Activated T-helper 17 cell treated with anti-CD3 and anti-CD28 coated beads, Interleukin-2, amount 50 U/mL, for 72 hours (primary cell): ENCODE measurements at regions not wholly inside any gene's neighbourhood (a gene's known extent, or its start where the extent isn't known, plus 50 kb on each side); places are given as distances from the start of the nearest gene placed in this dataset.

Source experiments
- ATAC-seq: fragments of 150-1000 bp; cut with Tn5 transposase; replicated peaks from 2 replicates; pipeline ENCODE4 v1.10.0; 2021; ENCODE audit warnings: mild to moderate bottlenecking, moderate library complexity
- H3K27ac Mint-ChIP-seq: one replicate; pipeline ENCODE4 v1.8.0; 2022; ENCODE audit warnings: mixed read lengths
- H3K27me3 Mint-ChIP-seq: one replicate; pipeline ENCODE4 v1.8.0; 2022; ENCODE audit warnings: mixed read lengths
- H3K36me3 Mint-ChIP-seq: one replicate; pipeline ENCODE4 v1.8.0; 2022; ENCODE audit warnings: low read depth, mild to moderate bottlenecking, mixed read lengths
- H3K4me1 Mint-ChIP-seq: one replicate; pipeline ENCODE4 v1.8.0; 2022; ENCODE audit warnings: mixed read lengths
- H3K4me3 Mint-ChIP-seq: one replicate; pipeline ENCODE4 v1.8.0; 2022; ENCODE audit warnings: mild to moderate bottlenecking, mixed read lengths
- H3K9me3 Mint-ChIP-seq: one replicate; pipeline ENCODE4 v1.8.0; 2022; ENCODE audit warnings: mixed read lengths

- H3K9me3 Mint-ChIP-seq: no peaks in the 10 kb centered on the region
- H3K4me1 Mint-ChIP-seq: no peaks in the 10 kb centered on the region
- no peak overlapping the region for H3K4me3 Mint-ChIP-seq
- peaks cover 7% of the 10 kb centered on the region for H3K27me3 Mint-ChIP-seq
- no peak for ATAC-seq
- H3K27ac Mint-ChIP-seq: no peak overlapping the region
- no peaks in the 10 kb centered on the region for H3K36me3 Mint-ChIP-seq
Observed at GRCh38 chr2:157149270-157149669, 108.2 kb upstream of the GALNT5 start.

- peaks cover 3% of the 10 kb centered on the region for H3K27me3 Mint-ChIP-seq
- no peaks in the 10 kb centered on the region for H3K9me3 Mint-ChIP-seq
- H3K4me3 Mint-ChIP-seq: no peak overlapping the region
- H3K27ac Mint-ChIP-seq: no peak overlapping the region
- no peaks in the 10 kb centered on the region for H3K4me1 Mint-ChIP-seq
- H3K36me3 Mint-ChIP-seq: no peaks in the 10 kb centered on the region
- no peak for ATAC-seq
Observed at GRCh38 chr2:157150747-157151146, 106.8 kb upstream of the GALNT5 start.

GRCh38 chr2:157152362-157152761 is 105.1 kb upstream of the GALNT5 start:
- ATAC-seq: no peak
- Mint-ChIP-seq H3K36me3 (no peaks in the 10 kb centered on the region), H3K9me3 (no peaks in the 10 kb centered on the region), H3K27me3 (peaks cover 6% of the 10 kb centered on the region), H3K4me1 (no peaks in the 10 kb centered on the region), H3K4me3 (no peak overlapping the region), H3K27ac (no peak overlapping the region)

GRCh38 chr2:157155992-157156391 is 101.5 kb upstream of the GALNT5 start:
- Mint-ChIP-seq H3K36me3 (no peaks in the 10 kb centered on the region), H3K4me1 (no peaks in the 10 kb centered on the region), H3K4me3 (no peak overlapping the region), H3K9me3 (no peaks in the 10 kb centered on the region), H3K27ac (no peak overlapping the region), H3K27me3 (peaks cover 5% of the 10 kb centered on the region)
- no peak for ATAC-seq

GRCh38 chr2:157158111-157158510 is 99.4 kb upstream of the GALNT5 start:
- Mint-ChIP-seq H3K36me3 (no peaks in the 10 kb centered on the region), H3K4me1 (no peaks in the 10 kb centered on the region), H3K27me3 (peaks cover 5% of the 10 kb centered on the region), H3K27ac (no peak overlapping the region), H3K9me3 (no peaks in the 10 kb centered on the region), H3K4me3 (no peak overlapping the region)
- no peak for ATAC-seq

GRCh38 chr2:157159221-157159934 is 98.1 kb upstream of the GALNT5 start:
- Mint-ChIP-seq H3K9me3 (no peaks in the 10 kb centered on the region), H3K4me1 (no peaks in the 10 kb centered on the region), H3K36me3 (no peaks in the 10 kb centered on the region), H3K27ac (no peak overlapping the region), H3K27me3 (peaks cover 5% of the 10 kb centered on the region), H3K4me3 (no peak overlapping the region)
- ATAC-seq: no peak

GRCh38 chr2:157160111-157160510 is 97.4 kb upstream of the GALNT5 start:
- ATAC-seq: no peak
- Mint-ChIP-seq H3K27me3 (peaks cover 5% of the 10 kb centered on the region), H3K27ac (no peak overlapping the region), H3K36me3 (no peaks in the 10 kb centered on the region), H3K9me3 (no peaks in the 10 kb centered on the region), H3K4me3 (no peak overlapping the region), H3K4me1 (no peaks in the 10 kb centered on the region)

- no peaks in the 10 kb centered on the region for H3K4me1 Mint-ChIP-seq
- H3K4me3 Mint-ChIP-seq: no peak overlapping the region
- no peak for ATAC-seq
- H3K9me3 Mint-ChIP-seq: no peaks in the 10 kb centered on the region
- no peaks in the 10 kb centered on the region for H3K36me3 Mint-ChIP-seq
- H3K27ac Mint-ChIP-seq: no peak overlapping the region
- H3K27me3 Mint-ChIP-seq: peaks cover 3% of the 10 kb centered on the region
Observed at GRCh38 chr2:157164370-157164769, 93.1 kb upstream of the GALNT5 start.

GRCh38 chr2:157164891-157165290 is 92.6 kb upstream of the GALNT5 start:
- Mint-ChIP-seq H3K36me3 (no peaks in the 10 kb centered on the region), H3K4me1 (no peaks in the 10 kb centered on the region), H3K27me3 (peaks cover 5% of the 10 kb centered on the region), H3K9me3 (no peaks in the 10 kb centered on the region), H3K27ac (no peak overlapping the region), H3K4me3 (no peak overlapping the region)
- ATAC-seq: no peak

GRCh38 chr2:157168501-157168900 is 89.0 kb upstream of the GALNT5 start:
- Mint-ChIP-seq H3K27ac (no peak overlapping the region), H3K4me1 (no peaks in the 10 kb centered on the region), H3K4me3 (no peak overlapping the region), H3K9me3 (no peaks in the 10 kb centered on the region), H3K27me3 (peaks cover 3% of the 10 kb centered on the region), H3K36me3 (no peaks in the 10 kb centered on the region)
- ATAC-seq: no peak

GRCh38 chr2:157169889-157170288 is 87.6 kb upstream of the GALNT5 start:
- H3K4me3 Mint-ChIP-seq: no peak overlapping the region

GRCh38 chr2:157170299-157170698 is 87.2 kb upstream of the GALNT5 start:
- no peaks in the 10 kb centered on the region for H3K36me3 Mint-ChIP-seq
- H3K4me3 Mint-ChIP-seq: no peak overlapping the region
- no peaks in the 10 kb centered on the region for H3K4me1 Mint-ChIP-seq
- no peak overlapping the region for H3K27ac Mint-ChIP-seq
- ATAC-seq: no peak
- no peaks in the 10 kb centered on the region for H3K9me3 Mint-ChIP-seq
- peaks cover 3% of the 10 kb centered on the region for H3K27me3 Mint-ChIP-seq

More at GRCh38 chr2:157169889-157170288, 87.6 kb upstream of the GALNT5 start:
- no peaks in the 10 kb centered on the region for H3K4me1 Mint-ChIP-seq
- no peaks in the 10 kb centered on the region for H3K36me3 Mint-ChIP-seq
- no peak for ATAC-seq
- no peak overlapping the region for H3K27ac Mint-ChIP-seq
- peaks cover 3% of the 10 kb centered on the region for H3K27me3 Mint-ChIP-seq
- H3K9me3 Mint-ChIP-seq: no peaks in the 10 kb centered on the region

GRCh38 chr2:157172239-157172638 is 85.3 kb upstream of the GALNT5 start:
- ATAC-seq: no peak
- no peak overlapping the region for H3K4me3 Mint-ChIP-seq
- no peaks in the 10 kb centered on the region for H3K9me3 Mint-ChIP-seq
- H3K36me3 Mint-ChIP-seq: no peaks in the 10 kb centered on the region
- H3K4me1 Mint-ChIP-seq: no peaks in the 10 kb centered on the region
- peaks cover 6% of the 10 kb centered on the region for H3K27me3 Mint-ChIP-seq
- no peak overlapping the region for H3K27ac Mint-ChIP-seq

- ATAC-seq: no peak
- H3K4me3 Mint-ChIP-seq: no peak overlapping the region
- no peaks in the 10 kb centered on the region for H3K36me3 Mint-ChIP-seq
- no peaks in the 10 kb centered on the region for H3K4me1 Mint-ChIP-seq
- H3K9me3 Mint-ChIP-seq: no peaks in the 10 kb centered on the region
- peaks cover 6% of the 10 kb centered on the region for H3K27me3 Mint-ChIP-seq
- H3K27ac Mint-ChIP-seq: no peak overlapping the region
Observed at GRCh38 chr2:157172866-157173578, 84.5 kb upstream of the GALNT5 start.

- no peak for ATAC-seq
- Mint-ChIP-seq H3K27ac (no peak overlapping the region), H3K9me3 (no peaks in the 10 kb centered on the region), H3K4me1 (no peaks in the 10 kb centered on the region), H3K36me3 (no peaks in the 10 kb centered on the region), H3K4me3 (no peak overlapping the region), H3K27me3 (peaks cover 6% of the 10 kb centered on the region)
Observed at GRCh38 chr2:157173740-157174184, 83.7 kb upstream of the GALNT5 start.
